SH-SY5Y (cell line): ENCODE measurements at regions not wholly inside any gene's neighbourhood (a gene's known extent, or its start where the extent isn't known, plus 50 kb on each side); places are given as distances from the start of the nearest gene placed in this dataset.

ENCODE experiments used
- GATA2 ChIP-seq: IDR thresholded peaks from 2 replicates; pipeline ENCODE4 v1.6.1; 2011; ENCODE audit warnings: mild to moderate bottlenecking, low read depth, low read length
- GATA3 ChIP-seq: IDR thresholded peaks from 2 replicates; pipeline ENCODE4 v1.6.1; 2011; ENCODE audit warnings: low read depth, mild to moderate bottlenecking, low read length, moderate library complexity

DNA sequence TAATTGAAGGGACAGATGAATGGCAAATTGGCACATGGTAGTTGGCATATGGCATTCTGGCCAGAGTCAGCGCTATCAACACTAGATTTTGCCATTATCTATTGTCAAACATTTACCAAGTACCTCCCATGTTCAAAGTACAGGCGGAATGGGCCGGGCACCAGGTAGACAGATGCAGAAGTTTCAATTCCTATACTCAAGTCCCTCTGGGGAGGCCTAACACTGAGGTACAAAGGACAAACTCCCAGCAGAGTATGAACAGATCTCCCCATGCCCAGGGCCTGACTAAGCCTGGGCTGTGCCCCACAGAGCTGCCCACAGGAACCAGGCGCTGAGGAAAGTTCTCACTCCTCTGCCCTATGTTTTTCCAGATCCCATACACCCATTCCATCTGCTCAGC, 257.5 kb upstream of the KLHL29 start:
- TF ChIP-seq GATA3 = no peak
- no peak for TF ChIP-seq GATA2
